ENCODE measurements at regions not wholly inside any gene's neighbourhood (a gene's known extent, or its start where the extent isn't known, plus 50 kb on each side); places are given as distances from the start of the nearest gene placed in this dataset.

DNA sequence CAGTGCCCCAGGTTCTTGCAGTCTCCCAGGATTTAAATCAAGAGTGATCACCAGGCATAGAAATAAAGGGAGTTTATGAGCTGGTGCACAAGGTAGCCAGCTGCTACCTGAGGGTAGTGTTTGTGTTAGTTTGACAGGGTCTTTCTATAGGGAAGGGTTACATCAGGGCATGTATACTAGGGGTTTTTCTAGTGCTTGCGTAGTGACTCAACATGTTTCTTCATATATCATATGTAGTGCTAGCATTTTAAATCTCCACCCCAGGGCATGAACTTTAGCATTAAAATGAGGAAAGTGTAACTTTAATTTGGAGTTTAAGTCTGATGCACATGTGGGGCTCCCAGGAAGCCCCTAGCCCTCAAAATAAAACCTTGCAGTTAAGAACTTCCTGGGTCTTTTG, 86.5 kb upstream of the TNR start:
- Histone ChIP-seq H3K27me3 (ENCODE audit: insufficient read depth, low read length) (no peaks in the 10 kb centered on the region), H2AFZ (ENCODE audit: low read depth, low read length) (no peak overlapping the region), H4K20me1 (ENCODE audit: insufficient read depth, low read length) (no peaks in the 10 kb centered on the region), H3K9ac (ENCODE audit: low read length) (no peak overlapping the region), H3K4me2 (ENCODE audit: low read length) (no peak overlapping the region), H3K27ac (ENCODE audit: low read depth, low read length) (no peak overlapping the region), H3K9me3 (ENCODE audit: insufficient read depth, low read depth, low read length) (no peaks in the 10 kb centered on the region), H3K4me1 (ENCODE audit: insufficient read depth, low read length) (no peaks in the 10 kb centered on the region), H3K36me3 (ENCODE audit: insufficient read depth, low read length) (no peaks in the 10 kb centered on the region), H3K79me2 (ENCODE audit: insufficient read depth, low read length) (no peaks in the 10 kb centered on the region), H3K4me3 (ENCODE audit: insufficient read depth, low read depth, low read length) (no peak overlapping the region)
- no peak for FAIRE-seq
- TF ChIP-seq EZH2 (IDR thresholded peaks at IDR 0.05; ENCODE audit: insufficient read depth, low read length): no peak
- TF ChIP-seq, protein P1, sequence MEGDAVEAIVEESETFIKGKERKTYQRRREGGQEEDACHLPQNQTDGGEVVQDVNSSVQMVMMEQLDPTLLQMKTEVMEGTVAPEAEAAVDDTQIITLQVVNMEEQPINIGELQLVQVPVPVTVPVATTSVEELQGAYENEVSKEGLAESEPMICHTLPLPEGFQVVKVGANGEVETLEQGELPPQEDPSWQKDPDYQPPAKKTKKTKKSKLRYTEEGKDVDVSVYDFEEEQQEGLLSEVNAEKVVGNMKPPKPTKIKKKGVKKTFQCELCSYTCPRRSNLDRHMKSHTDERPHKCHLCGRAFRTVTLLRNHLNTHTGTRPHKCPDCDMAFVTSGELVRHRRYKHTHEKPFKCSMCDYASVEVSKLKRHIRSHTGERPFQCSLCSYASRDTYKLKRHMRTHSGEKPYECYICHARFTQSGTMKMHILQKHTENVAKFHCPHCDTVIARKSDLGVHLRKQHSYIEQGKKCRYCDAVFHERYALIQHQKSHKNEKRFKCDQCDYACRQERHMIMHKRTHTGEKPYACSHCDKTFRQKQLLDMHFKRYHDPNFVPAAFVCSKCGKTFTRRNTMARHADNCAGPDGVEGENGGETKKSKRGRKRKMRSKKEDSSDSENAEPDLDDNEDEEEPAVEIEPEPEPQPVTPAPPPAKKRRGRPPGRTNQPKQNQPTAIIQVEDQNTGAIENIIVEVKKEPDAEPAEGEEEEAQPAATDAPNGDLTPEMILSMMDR (IDR thresholded peaks at IDR 0.05; ENCODE audit: insufficient read depth, low read depth, low read length): no peak
- Mint-ChIP-seq H3K9me3 (ENCODE audit: unreplicated experiment) (peaks cover 2% of the 10 kb centered on the region), H3K4me1 (ENCODE audit: low read depth, unreplicated experiment) (no peaks in the 10 kb centered on the region), H3K27me3 (ENCODE audit: low read depth, unreplicated experiment) (no peaks in the 10 kb centered on the region), H3K27ac (ENCODE audit: unreplicated experiment) (no peak overlapping the region), H3K36me3 (ENCODE audit: low read depth, unreplicated experiment) (no peaks in the 10 kb centered on the region), H3K4me3 (ENCODE audit: unreplicated experiment) (no peak overlapping the region)
- DNase-seq (ENCODE audit: low read depth): no peak

DNA sequence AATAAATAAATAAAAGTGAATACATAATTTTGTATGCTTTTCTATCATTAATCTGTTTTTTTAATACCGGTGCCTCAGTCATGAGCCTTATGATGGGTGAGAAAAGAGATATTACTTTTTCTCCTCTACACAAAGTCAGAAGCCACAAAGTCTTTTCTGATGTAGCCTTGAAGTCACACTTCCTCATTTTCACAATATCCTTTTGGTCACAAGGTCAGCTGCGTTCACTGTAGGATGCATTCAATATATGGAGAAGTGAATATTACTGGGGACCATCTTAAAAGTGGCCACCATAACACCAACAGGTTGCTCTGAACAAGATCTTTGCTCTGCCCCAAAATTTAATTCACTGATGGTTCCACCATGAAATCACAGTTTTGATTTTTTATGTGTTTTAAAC, 83.3 kb upstream of the TNR start:
- Histone ChIP-seq H3K4me3 (ENCODE audit: insufficient read depth, low read depth, low read length) (no peak overlapping the region), H2AFZ (ENCODE audit: low read depth, low read length) (no peak overlapping the region), H3K27me3 (ENCODE audit: insufficient read depth, low read length) (no peaks in the 10 kb centered on the region), H3K36me3 (ENCODE audit: insufficient read depth, low read length) (no peaks in the 10 kb centered on the region), H3K79me2 (ENCODE audit: insufficient read depth, low read length) (no peaks in the 10 kb centered on the region), H3K4me1 (ENCODE audit: insufficient read depth, low read length) (no peaks in the 10 kb centered on the region), H3K9ac (ENCODE audit: low read length) (no peak overlapping the region), H3K4me2 (ENCODE audit: low read length) (no peak overlapping the region), H4K20me1 (ENCODE audit: insufficient read depth, low read length) (no peaks in the 10 kb centered on the region), H3K27ac (ENCODE audit: low read depth, low read length) (no peak overlapping the region), H3K9me3 (ENCODE audit: insufficient read depth, low read depth, low read length) (no peaks in the 10 kb centered on the region)
- H3K4me1 Mint-ChIP-seq (ENCODE audit: low read depth, unreplicated experiment): peaks cover 8% of the 10 kb centered on the region
- FAIRE-seq (no peak), DNase-seq (ENCODE audit: low read depth) (no peak)
- H3K36me3 Mint-ChIP-seq (ENCODE audit: low read depth, unreplicated experiment): no peaks in the 10 kb centered on the region
- no peaks in the 10 kb centered on the region for H3K9me3 Mint-ChIP-seq (ENCODE audit: unreplicated experiment)
- H3K4me3 Mint-ChIP-seq (ENCODE audit: unreplicated experiment): no peak overlapping the region
- no peak overlapping the region for H3K27ac Mint-ChIP-seq (ENCODE audit: unreplicated experiment)
- TF ChIP-seq EZH2 (IDR thresholded peaks at IDR 0.05; ENCODE audit: insufficient read depth, low read length): no peak
- no peaks in the 10 kb centered on the region for H3K27me3 Mint-ChIP-seq (ENCODE audit: low read depth, unreplicated experiment)

DNA sequence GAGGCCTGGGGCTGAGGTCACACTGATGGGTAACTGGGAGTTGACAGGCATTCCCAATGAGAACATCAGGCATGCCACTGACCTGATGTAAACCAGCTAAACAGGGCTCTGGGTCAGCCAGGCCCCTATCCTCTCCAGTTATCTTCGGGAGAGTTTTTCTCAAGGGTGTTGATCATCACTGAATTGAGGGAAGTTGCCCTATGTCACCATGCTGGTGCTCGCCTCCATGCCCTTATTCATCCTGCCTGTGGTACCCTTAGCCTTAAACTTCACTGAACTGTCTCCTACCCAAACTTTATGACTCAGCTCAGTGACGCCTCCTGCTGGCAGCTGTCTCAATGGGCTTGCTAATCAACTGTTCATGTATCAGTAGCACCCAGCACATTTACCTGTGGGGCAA, 80.7 kb upstream of the TNR start:
- Histone ChIP-seq H3K4me3 (ENCODE audit: insufficient read depth, low read depth, low read length) (no peak overlapping the region), H3K79me2 (ENCODE audit: insufficient read depth, low read length) (no peaks in the 10 kb centered on the region), H3K9ac (ENCODE audit: low read length) (no peak overlapping the region), H3K27ac (ENCODE audit: low read depth, low read length) (no peak overlapping the region), H3K4me2 (ENCODE audit: low read length) (no peak overlapping the region), H3K27me3 (ENCODE audit: insufficient read depth, low read length) (no peaks in the 10 kb centered on the region), H3K4me1 (ENCODE audit: insufficient read depth, low read length) (no peaks in the 10 kb centered on the region), H2AFZ (ENCODE audit: low read depth, low read length) (no peak overlapping the region), H3K36me3 (ENCODE audit: insufficient read depth, low read length) (no peaks in the 10 kb centered on the region), H3K9me3 (ENCODE audit: insufficient read depth, low read depth, low read length) (no peaks in the 10 kb centered on the region), H4K20me1 (ENCODE audit: insufficient read depth, low read length) (no peaks in the 10 kb centered on the region)
- H3K9me3 Mint-ChIP-seq (ENCODE audit: unreplicated experiment): no peaks in the 10 kb centered on the region
- TF ChIP-seq EZH2 (IDR thresholded peaks at IDR 0.05; ENCODE audit: insufficient read depth, low read length): no peak
- TF ChIP-seq, protein P1 (IDR thresholded peaks at IDR 0.05; ENCODE audit: insufficient read depth, low read depth, low read length): no peak
- H3K4me1 Mint-ChIP-seq (ENCODE audit: low read depth, unreplicated experiment): peaks cover 8% of the 10 kb centered on the region
- no peak overlapping the region for H3K27ac Mint-ChIP-seq (ENCODE audit: unreplicated experiment)
- FAIRE-seq (no peak), DNase-seq (ENCODE audit: low read depth) (no peak)
- no peaks in the 10 kb centered on the region for H3K36me3 Mint-ChIP-seq (ENCODE audit: low read depth, unreplicated experiment)
- no peak overlapping the region for H3K4me3 Mint-ChIP-seq (ENCODE audit: unreplicated experiment)
- H3K27me3 Mint-ChIP-seq (ENCODE audit: low read depth, unreplicated experiment): no peaks in the 10 kb centered on the region
